SK-N-SH treated with all-trans-retinoic acid at 6 μM for 48 hours (cell line): ENCODE measurements at regions not wholly inside any gene's neighbourhood (a gene's known extent, or its start where the extent isn't known, plus 50 kb on each side); places are given as distances from the start of the nearest gene placed in this dataset.
"Not testable (repeated sequence)": the region's sequence is repeated elsewhere in the genome, so short reads cannot be mapped to it uniquely, and the experiment has no call there.

Experiments
- ATAC-seq: fragments of 200-7000 bp; cut with Tn5 transposase; 3 replicates; pipeline ENCODE4 v1.9.1; 2020; ENCODE audit warnings: mild to moderate bottlenecking, moderate library complexity
- CREB5 ChIP-seq: fragments of 250-450 bp; sonication (Bioruptor Pico); IDR thresholded peaks from 2 replicates; pipeline ENCODE4 v1.5.1; 2020; ENCODE audit warnings: low read depth, mild to moderate bottlenecking, moderate library complexity
- CSDC2 ChIP-seq: fragments of 250-450 bp; sonication (Bioruptor Pico); IDR thresholded peaks from 2 replicates; pipeline ENCODE4 v1.5.0; 2020; ENCODE audit warnings: mild to moderate bottlenecking, moderate library complexity
- CSRNP3 ChIP-seq: fragments of 250-450 bp; sonication (Bioruptor Pico); IDR thresholded peaks from 2 replicates; pipeline ENCODE4 v1.5.1; 2021; ENCODE audit warnings: mild to moderate bottlenecking, moderate library complexity
- POU6F1 ChIP-seq: fragments of 250-450 bp; sonication (Bioruptor Pico); IDR thresholded peaks from 2 replicates; pipeline ENCODE4 v1.8.0; 2021; ENCODE audit warnings: low read depth, mild to moderate bottlenecking, moderate library complexity, borderline replicate concordance
- PPARA ChIP-seq: fragments of 250-450 bp; sonication (Bioruptor Pico); IDR thresholded peaks from 2 replicates; pipeline ENCODE4 v1.5.0; 2020; ENCODE audit warnings: mild to moderate bottlenecking, borderline replicate concordance
- SNAI2 ChIP-seq: fragments of 250-450 bp; sonication (Bioruptor Pico); IDR thresholded peaks from 2 replicates; pipeline ENCODE4 v1.5.0; 2020; ENCODE audit warnings: mild to moderate bottlenecking, moderate library complexity
- TCF4 ChIP-seq: fragments of 250-450 bp; sonication (Bioruptor Pico); IDR thresholded peaks from 2 replicates; pipeline ENCODE4 v1.8.0; 2021; ENCODE audit warnings: mild to moderate bottlenecking, moderate library complexity, borderline replicate concordance
- ZFP30 ChIP-seq: fragments of 450-650 bp; formaldehyde crosslinking; IDR thresholded peaks from 2 replicates; pipeline ENCODE4 v1.5.0; 2022; ENCODE audit warnings: mild to moderate bottlenecking, moderate library complexity
- ZNF565 ChIP-seq: fragments of 450-650 bp; formaldehyde crosslinking; conservative IDR thresholded peaks from 2 replicates; pipeline ENCODE4 v1.5.0; 2020; ENCODE audit warnings: low read depth, mild to moderate bottlenecking, moderate library complexity
- TF ChIP-seq, protein P1 (sequence below): fragments of 250-450 bp; sonication (Bioruptor Pico); IDR thresholded peaks from 2 replicates; pipeline ENCODE4 v1.5.0; 2020; ENCODE audit warnings: mild to moderate bottlenecking, moderate library complexity

- ATAC-seq, result no peak
- no peak for TF ChIP-seq CSDC2 (CRISPR knock-in tag)
- TF ChIP-seq SNAI2, result no peak
- no peak for TF ChIP-seq TCF4 (CRISPR knock-in tag)
- no peak for TF ChIP-seq POU6F1 (CRISPR knock-in tag)
- TF ChIP-seq, protein P1, sequence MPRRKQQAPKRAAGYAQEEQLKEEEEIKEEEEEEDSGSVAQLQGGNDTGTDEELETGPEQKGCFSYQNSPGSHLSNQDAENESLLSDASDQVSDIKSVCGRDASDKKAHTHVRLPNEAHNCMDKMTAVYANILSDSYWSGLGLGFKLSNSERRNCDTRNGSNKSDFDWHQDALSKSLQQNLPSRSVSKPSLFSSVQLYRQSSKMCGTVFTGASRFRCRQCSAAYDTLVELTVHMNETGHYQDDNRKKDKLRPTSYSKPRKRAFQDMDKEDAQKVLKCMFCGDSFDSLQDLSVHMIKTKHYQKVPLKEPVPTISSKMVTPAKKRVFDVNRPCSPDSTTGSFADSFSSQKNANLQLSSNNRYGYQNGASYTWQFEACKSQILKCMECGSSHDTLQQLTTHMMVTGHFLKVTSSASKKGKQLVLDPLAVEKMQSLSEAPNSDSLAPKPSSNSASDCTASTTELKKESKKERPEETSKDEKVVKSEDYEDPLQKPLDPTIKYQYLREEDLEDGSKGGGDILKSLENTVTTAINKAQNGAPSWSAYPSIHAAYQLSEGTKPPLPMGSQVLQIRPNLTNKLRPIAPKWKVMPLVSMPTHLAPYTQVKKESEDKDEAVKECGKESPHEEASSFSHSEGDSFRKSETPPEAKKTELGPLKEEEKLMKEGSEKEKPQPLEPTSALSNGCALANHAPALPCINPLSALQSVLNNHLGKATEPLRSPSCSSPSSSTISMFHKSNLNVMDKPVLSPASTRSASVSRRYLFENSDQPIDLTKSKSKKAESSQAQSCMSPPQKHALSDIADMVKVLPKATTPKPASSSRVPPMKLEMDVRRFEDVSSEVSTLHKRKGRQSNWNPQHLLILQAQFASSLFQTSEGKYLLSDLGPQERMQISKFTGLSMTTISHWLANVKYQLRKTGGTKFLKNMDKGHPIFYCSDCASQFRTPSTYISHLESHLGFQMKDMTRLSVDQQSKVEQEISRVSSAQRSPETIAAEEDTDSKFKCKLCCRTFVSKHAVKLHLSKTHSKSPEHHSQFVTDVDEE (CRISPR knock-in tag), result no peak
- TF ChIP-seq CSRNP3 (CRISPR knock-in tag), result no peak
- no peak for TF ChIP-seq CREB5 (CRISPR knock-in tag)
- no peak for TF ChIP-seq ZNF565 (CRISPR knock-in tag)
Observed at GRCh38 chr1:228554107-228554506, 66.9 kb downstream of the RNF187 start.

GRCh38 chr1:228555074-228555994 is 68.2 kb downstream of the RNF187 start:
- peak; percentile 56 for ATAC-seq
- TF ChIP-seq ZFP30 (CRISPR knock-in tag), result no peak
- no peak for TF ChIP-seq PPARA (CRISPR knock-in tag)

GRCh38 chr1:228556634-228557430 is 69.7 kb downstream of the RNF187 start:
- not testable (repeated sequence) for ATAC-seq
